RWPE2 (cell line): ENCODE measurements at regions not wholly inside any gene's neighbourhood (a gene's known extent, or its start where the extent isn't known, plus 50 kb on each side); places are given as distances from the start of the nearest gene placed in this dataset.

Experiments used
- ATAC-seq: fragments of 200-7000 bp; cut with Tn5 transposase; 3 replicates; pipeline ENCODE4 v1.9.1; 2021; ENCODE audit warnings: low read depth
- DNase-seq: peaks from one replicate; pipeline ENCODE4 v3.0.0-alpha.2; 2020; ENCODE audit warnings: low spot score
- H3K27ac ChIP-seq: fragments of 450-650 bp; 2 replicates; pipeline ENCODE4 v1.5.1; 2017; ENCODE audit warnings: mild to moderate bottlenecking; ENCODE audit not compliant: poor library complexity, severe bottlenecking
- H3K27me3 ChIP-seq: fragments of 250-450 bp; sonication (Bioruptor Pico); 2 replicates; pipeline ENCODE4 v1.5.1; 2021; ENCODE audit warnings: mild to moderate bottlenecking, moderate library complexity; ENCODE audit not compliant: insufficient read depth, poor library complexity, severe bottlenecking
- H3K36me3 ChIP-seq: fragments of 250-450 bp; sonication (Bioruptor Pico); 2 replicates; pipeline ENCODE4 v1.5.1; 2020; ENCODE audit warnings: low read depth, mild to moderate bottlenecking, moderate library complexity
- H3K4me1 ChIP-seq: fragments of 250-450 bp; sonication (Bioruptor Pico); 2 replicates; pipeline ENCODE4 v1.5.1; 2021; ENCODE audit warnings: mild to moderate bottlenecking, moderate library complexity; ENCODE audit not compliant: insufficient read depth, poor library complexity, severe bottlenecking
- H3K4me3 ChIP-seq: fragments of 250-450 bp; sonication (Bioruptor Pico); 2 replicates; pipeline ENCODE4 v1.5.1; 2021; ENCODE audit warnings: mild to moderate bottlenecking, moderate library complexity; ENCODE audit not compliant: severe bottlenecking
- H3K9me3 ChIP-seq: fragments of 250-450 bp; sonication (Bioruptor Pico); 2 replicates; pipeline ENCODE4 v1.5.1; 2021; ENCODE audit warnings: mild to moderate bottlenecking, moderate library complexity; ENCODE audit not compliant: severe bottlenecking
- TF ChIP-seq, protein P1 (sequence below): fragments of 450-650 bp; IDR thresholded peaks from one replicate; pipeline ENCODE4 v1.5.1; 2017; ENCODE audit warnings: mild to moderate bottlenecking, moderate library complexity; ENCODE audit not compliant: poor library complexity, severe bottlenecking

DNA sequence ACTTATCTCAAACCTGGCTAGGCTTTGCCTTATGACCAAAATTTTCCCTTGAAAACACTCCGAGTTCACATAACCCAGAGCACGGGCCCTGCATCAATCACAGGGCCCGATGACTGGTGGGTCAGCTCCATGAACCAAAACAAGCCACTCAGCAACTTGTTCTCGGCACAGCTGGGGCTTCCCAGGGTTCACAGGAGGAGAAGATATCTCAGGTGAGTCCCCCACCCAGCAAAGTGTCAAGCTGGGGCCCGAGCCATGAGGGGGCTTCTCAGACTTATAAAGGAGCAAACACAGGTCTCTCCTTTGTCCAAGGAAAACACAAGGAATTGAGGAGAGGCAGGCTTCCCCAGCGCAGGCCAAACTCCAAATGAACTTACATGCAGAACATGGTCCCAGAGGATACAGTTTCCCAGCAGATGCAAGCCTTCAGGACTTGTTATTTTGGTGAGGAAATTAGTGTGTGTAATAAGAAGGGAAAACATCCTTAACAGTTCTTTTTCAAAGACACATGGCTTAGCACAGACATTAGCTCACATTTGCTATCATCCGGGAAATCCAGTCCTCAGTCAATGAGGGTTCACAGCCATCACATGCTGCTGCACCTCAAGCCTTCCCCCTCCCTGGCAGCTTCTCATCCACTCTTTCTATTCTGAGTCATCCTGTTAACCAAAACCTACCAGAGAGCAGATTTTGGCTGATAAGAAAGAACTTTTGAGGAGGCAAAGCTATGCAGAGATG, 98.1 kb upstream of the NFIA start:
- ATAC-seq (no peak), DNase-seq (no peak)
- H3K36me3 ChIP-seq, result no peaks in the 10 kb centered on the region
- no peaks in the 10 kb centered on the region for H3K4me1 ChIP-seq
- no peaks in the 10 kb centered on the region for H3K9me3 ChIP-seq
- H3K27me3 ChIP-seq, result no peaks in the 10 kb centered on the region
- H3K4me3 ChIP-seq, result no peak overlapping the region
- no peak overlapping the region for H3K27ac ChIP-seq
- TF ChIP-seq, protein P1, sequence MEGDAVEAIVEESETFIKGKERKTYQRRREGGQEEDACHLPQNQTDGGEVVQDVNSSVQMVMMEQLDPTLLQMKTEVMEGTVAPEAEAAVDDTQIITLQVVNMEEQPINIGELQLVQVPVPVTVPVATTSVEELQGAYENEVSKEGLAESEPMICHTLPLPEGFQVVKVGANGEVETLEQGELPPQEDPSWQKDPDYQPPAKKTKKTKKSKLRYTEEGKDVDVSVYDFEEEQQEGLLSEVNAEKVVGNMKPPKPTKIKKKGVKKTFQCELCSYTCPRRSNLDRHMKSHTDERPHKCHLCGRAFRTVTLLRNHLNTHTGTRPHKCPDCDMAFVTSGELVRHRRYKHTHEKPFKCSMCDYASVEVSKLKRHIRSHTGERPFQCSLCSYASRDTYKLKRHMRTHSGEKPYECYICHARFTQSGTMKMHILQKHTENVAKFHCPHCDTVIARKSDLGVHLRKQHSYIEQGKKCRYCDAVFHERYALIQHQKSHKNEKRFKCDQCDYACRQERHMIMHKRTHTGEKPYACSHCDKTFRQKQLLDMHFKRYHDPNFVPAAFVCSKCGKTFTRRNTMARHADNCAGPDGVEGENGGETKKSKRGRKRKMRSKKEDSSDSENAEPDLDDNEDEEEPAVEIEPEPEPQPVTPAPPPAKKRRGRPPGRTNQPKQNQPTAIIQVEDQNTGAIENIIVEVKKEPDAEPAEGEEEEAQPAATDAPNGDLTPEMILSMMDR, result no peak

DNA sequence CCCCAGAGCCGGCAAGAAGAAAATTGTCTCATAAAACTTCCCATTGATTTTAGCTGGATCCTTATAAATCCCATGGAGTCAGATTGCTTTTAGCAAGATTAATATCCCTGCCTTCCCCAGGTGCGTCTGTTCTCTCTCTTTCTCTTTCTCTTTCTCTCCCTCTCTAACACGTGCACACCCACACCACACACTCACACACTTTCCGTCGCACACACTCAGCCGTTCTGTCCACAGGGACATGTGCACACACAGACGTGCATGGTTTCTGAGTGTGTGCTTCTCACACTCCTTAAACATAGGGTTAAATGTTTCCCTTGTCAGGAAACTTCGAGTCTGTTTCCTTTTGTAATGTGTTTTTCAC, 98.7 kb upstream of the NFIA start:
- ATAC-seq (no peak), DNase-seq (no peak)
- Histone ChIP-seq H3K4me1 (no peaks in the 10 kb centered on the region), H3K4me3 (no peak overlapping the region), H3K9me3 (no peaks in the 10 kb centered on the region), H3K36me3 (no peaks in the 10 kb centered on the region), H3K27ac (no peak overlapping the region), H3K27me3 (no peaks in the 10 kb centered on the region)
- TF ChIP-seq, protein P1, result no peak

DNA sequence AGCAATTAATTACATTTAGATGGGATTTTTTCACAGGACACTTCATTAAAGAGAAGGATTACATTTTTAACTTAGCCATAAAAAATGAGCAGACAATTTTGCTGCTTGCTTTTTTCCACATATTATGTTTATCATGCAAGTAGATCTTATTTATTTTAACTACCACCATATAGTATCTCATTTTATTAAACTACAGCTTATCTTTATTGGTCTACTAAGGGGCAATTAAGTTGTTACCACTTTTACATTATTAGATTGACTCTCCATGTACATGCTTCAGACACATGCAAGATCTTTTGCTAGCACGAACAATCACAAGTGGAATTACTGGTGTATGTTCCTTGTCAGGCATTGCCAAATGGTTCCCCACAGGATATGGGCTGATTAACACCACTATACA, 99.8 kb upstream of the NFIA start:
- Histone ChIP-seq H3K9me3 (no peaks in the 10 kb centered on the region), H3K27ac (no peak overlapping the region), H3K36me3 (no peaks in the 10 kb centered on the region), H3K4me3 (no peak overlapping the region), H3K27me3 (no peaks in the 10 kb centered on the region), H3K4me1 (no peaks in the 10 kb centered on the region)
- DNase-seq (no peak), ATAC-seq (no peak)
- TF ChIP-seq, protein P1, result no peak

DNA sequence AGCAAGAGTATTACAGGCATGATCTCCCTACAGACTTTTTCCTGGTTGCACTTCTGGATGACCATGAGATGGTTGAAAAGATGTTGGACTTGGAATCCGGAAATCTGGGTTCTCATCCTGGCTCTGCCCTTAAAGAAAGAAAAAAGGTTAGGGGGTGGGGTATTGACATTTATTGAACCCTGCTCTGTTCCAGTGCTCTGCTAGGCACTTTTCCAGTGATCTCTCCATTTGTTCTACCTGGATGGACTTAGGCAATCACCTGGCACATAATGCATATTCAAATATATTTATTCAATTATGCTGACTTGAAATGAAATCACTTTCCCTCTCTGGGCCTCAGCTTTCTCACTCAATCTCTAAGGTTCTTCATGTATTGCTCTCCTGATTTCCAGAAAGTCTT, 101.0 kb upstream of the NFIA start:
- Histone ChIP-seq H3K4me3 (no peak overlapping the region), H3K4me1 (no peaks in the 10 kb centered on the region), H3K27ac (no peak overlapping the region), H3K36me3 (no peaks in the 10 kb centered on the region), H3K9me3 (no peaks in the 10 kb centered on the region), H3K27me3 (no peaks in the 10 kb centered on the region)
- TF ChIP-seq, protein P1, result no peak
- ATAC-seq (no peak), DNase-seq (no peak)
